ENCODE measurements at regions not wholly inside any gene's neighbourhood (a gene's known extent, or its start where the extent isn't known, plus 50 kb on each side); places are given as distances from the start of the nearest gene placed in this dataset.
"Not testable (repeated sequence)": the region's sequence is repeated elsewhere in the genome, so short reads cannot be mapped to it uniquely, and the experiment has no call there.

- not testable (repeated sequence) for H3K27ac ChIP-seq (ENCODE audit: low read length); DNase-seq; H4K20me1 ChIP-seq (ENCODE audit: insufficient read depth, low read depth, low read length); H3K4me2 ChIP-seq (ENCODE audit: low read depth, low read length, poor library complexity, severe bottlenecking); H3K4me1 ChIP-seq (ENCODE audit: low read length); H2AFZ ChIP-seq (ENCODE audit: low read length); H3K27me3 ChIP-seq (ENCODE audit: low read length); H3K9me2 ChIP-seq (replicated peaks; ENCODE audit: insufficient read depth, low read length); H3K9me3 ChIP-seq (ENCODE audit: low read length); H3K79me2 ChIP-seq (ENCODE audit: low read length); H3K4me3 ChIP-seq (ENCODE audit: low read length); H3K9ac ChIP-seq (ENCODE audit: low read length); H3K36me3 ChIP-seq (ENCODE audit: insufficient read depth, low read length)
These were observed 68.0 kb upstream of the PPP1R26 start for GRCh38 chr9:135411605-135412004.

- not testable (repeated sequence) for H3K4me3 ChIP-seq (ENCODE audit: low read length); H3K9ac ChIP-seq (ENCODE audit: low read length); H3K4me1 ChIP-seq (ENCODE audit: low read length); H3K27ac ChIP-seq (ENCODE audit: low read length); H3K27me3 ChIP-seq (ENCODE audit: low read length); H2AFZ ChIP-seq (ENCODE audit: low read length); H3K4me2 ChIP-seq (ENCODE audit: low read depth, low read length, poor library complexity, severe bottlenecking); H3K9me2 ChIP-seq (replicated peaks; ENCODE audit: insufficient read depth, low read length); H3K9me3 ChIP-seq (ENCODE audit: low read length); H3K36me3 ChIP-seq (ENCODE audit: insufficient read depth, low read length); H3K79me2 ChIP-seq (ENCODE audit: low read length); H4K20me1 ChIP-seq (ENCODE audit: insufficient read depth, low read depth, low read length)
- peak; percentile 88 for DNase-seq
These were observed 67.1 kb upstream of the PPP1R26 start for GRCh38 chr9:135412315-135413085.

GRCh38 chr9:135413086-135413375 lies 66.6 kb upstream of the PPP1R26 start:
- H3K9ac ChIP-seq (ENCODE audit: low read length), result no peak overlapping the region
- no peaks in the 10 kb centered on the region for H3K36me3 ChIP-seq (ENCODE audit: insufficient read depth, low read length)
- no peak overlapping the region for H3K4me3 ChIP-seq (ENCODE audit: low read length)
- H3K27ac ChIP-seq (ENCODE audit: low read length), result no peak overlapping the region
- H3K9me3 ChIP-seq (ENCODE audit: low read length), result no peaks in the 10 kb centered on the region
- no peaks in the 10 kb centered on the region for H4K20me1 ChIP-seq (ENCODE audit: insufficient read depth, low read depth, low read length)
- no peak overlapping the region for H3K4me2 ChIP-seq (ENCODE audit: low read depth, low read length, poor library complexity, severe bottlenecking)
- DNase-seq, result no peak
- no peaks in the 10 kb centered on the region for H3K9me2 ChIP-seq (replicated peaks; ENCODE audit: insufficient read depth, low read length)
- H3K27me3 ChIP-seq (ENCODE audit: low read length), result no peaks in the 10 kb centered on the region
- no peak overlapping the region for H2AFZ ChIP-seq (ENCODE audit: low read length)
- no peaks in the 10 kb centered on the region for H3K79me2 ChIP-seq (ENCODE audit: low read length)
- no peaks in the 10 kb centered on the region for H3K4me1 ChIP-seq (ENCODE audit: low read length)

GRCh38 chr9:135413461-135413860 lies 66.1 kb upstream of the PPP1R26 start:
- no peak overlapping the region for H2AFZ ChIP-seq (ENCODE audit: low read length)
- H3K9me3 ChIP-seq (ENCODE audit: low read length), result no peaks in the 10 kb centered on the region
- DNase-seq, result no peak
- no peaks in the 10 kb centered on the region for H4K20me1 ChIP-seq (ENCODE audit: insufficient read depth, low read depth, low read length)
- no peak overlapping the region for H3K27ac ChIP-seq (ENCODE audit: low read length)
- H3K4me1 ChIP-seq (ENCODE audit: low read length), result no peaks in the 10 kb centered on the region
- no peaks in the 10 kb centered on the region for H3K27me3 ChIP-seq (ENCODE audit: low read length)
- no peaks in the 10 kb centered on the region for H3K79me2 ChIP-seq (ENCODE audit: low read length)
- no peak overlapping the region for H3K4me3 ChIP-seq (ENCODE audit: low read length)
- no peak overlapping the region for H3K4me2 ChIP-seq (ENCODE audit: low read depth, low read length, poor library complexity, severe bottlenecking)
- H3K9me2 ChIP-seq (replicated peaks; ENCODE audit: insufficient read depth, low read length), result no peaks in the 10 kb centered on the region
- no peaks in the 10 kb centered on the region for H3K36me3 ChIP-seq (ENCODE audit: insufficient read depth, low read length)
- no peak overlapping the region for H3K9ac ChIP-seq (ENCODE audit: low read length)

- no peak overlapping the region for H3K4me3 ChIP-seq (ENCODE audit: low read length)
- no peak overlapping the region for H3K4me2 ChIP-seq (ENCODE audit: low read depth, low read length, poor library complexity, severe bottlenecking)
- no peak overlapping the region for H3K27ac ChIP-seq (ENCODE audit: low read length)
- no peaks in the 10 kb centered on the region for H3K9me3 ChIP-seq (ENCODE audit: low read length)
- H2AFZ ChIP-seq (ENCODE audit: low read length), result no peak overlapping the region
- H3K9ac ChIP-seq (ENCODE audit: low read length), result no peak overlapping the region
- H3K36me3 ChIP-seq (ENCODE audit: insufficient read depth, low read length), result no peaks in the 10 kb centered on the region
- H4K20me1 ChIP-seq (ENCODE audit: insufficient read depth, low read depth, low read length), result no peaks in the 10 kb centered on the region
- H3K4me1 ChIP-seq (ENCODE audit: low read length), result no peaks in the 10 kb centered on the region
- DNase-seq, result no peak
- H3K9me2 ChIP-seq (replicated peaks; ENCODE audit: insufficient read depth, low read length), result no peaks in the 10 kb centered on the region
- H3K79me2 ChIP-seq (ENCODE audit: low read length), result no peaks in the 10 kb centered on the region
- H3K27me3 ChIP-seq (ENCODE audit: low read length), result no peaks in the 10 kb centered on the region
These were observed 65.3 kb upstream of the PPP1R26 start for GRCh38 chr9:135414293-135414692.

GRCh38 chr9:135415586-135415985 lies 64.0 kb upstream of the PPP1R26 start:
- Histone ChIP-seq H3K4me3 (ENCODE audit: low read length) (no peak overlapping the region), H3K9ac (ENCODE audit: low read length) (no peak overlapping the region), H3K4me2 (ENCODE audit: low read depth, low read length, poor library complexity, severe bottlenecking) (no peak overlapping the region), H3K27ac (ENCODE audit: low read length) (no peak overlapping the region), H3K27me3 (ENCODE audit: low read length) (no peaks in the 10 kb centered on the region), H4K20me1 (ENCODE audit: insufficient read depth, low read depth, low read length) (no peaks in the 10 kb centered on the region), H3K9me3 (ENCODE audit: low read length) (no peaks in the 10 kb centered on the region), H3K9me2 (replicated peaks; ENCODE audit: insufficient read depth, low read length) (no peaks in the 10 kb centered on the region), H3K79me2 (ENCODE audit: low read length) (no peaks in the 10 kb centered on the region), H3K4me1 (ENCODE audit: low read length) (no peaks in the 10 kb centered on the region), H2AFZ (ENCODE audit: low read length) (no peak overlapping the region), H3K36me3 (ENCODE audit: insufficient read depth, low read length) (no peaks in the 10 kb centered on the region)
- no peak for DNase-seq

- Histone ChIP-seq H3K9me3 (ENCODE audit: low read length) (no peaks in the 10 kb centered on the region), H3K9ac (ENCODE audit: low read length) (no peak overlapping the region), H3K27ac (ENCODE audit: low read length) (no peak overlapping the region), H3K79me2 (ENCODE audit: low read length) (no peaks in the 10 kb centered on the region), H4K20me1 (ENCODE audit: insufficient read depth, low read depth, low read length) (no peaks in the 10 kb centered on the region), H2AFZ (ENCODE audit: low read length) (no peak overlapping the region), H3K36me3 (ENCODE audit: insufficient read depth, low read length) (no peaks in the 10 kb centered on the region), H3K4me2 (ENCODE audit: low read depth, low read length, poor library complexity, severe bottlenecking) (no peak overlapping the region), H3K9me2 (replicated peaks; ENCODE audit: insufficient read depth, low read length) (no peaks in the 10 kb centered on the region), H3K4me3 (ENCODE audit: low read length) (no peak overlapping the region), H3K4me1 (ENCODE audit: low read length) (no peaks in the 10 kb centered on the region), H3K27me3 (ENCODE audit: low read length) (no peaks in the 10 kb centered on the region)
- DNase-seq, result no peak
These were observed 62.8 kb upstream of the PPP1R26 start for GRCh38 chr9:135416664-135417290.

- Histone ChIP-seq H3K27me3 (ENCODE audit: low read length) (no peaks in the 10 kb centered on the region), H4K20me1 (ENCODE audit: insufficient read depth, low read depth, low read length) (no peaks in the 10 kb centered on the region), H3K4me2 (ENCODE audit: low read depth, low read length, poor library complexity, severe bottlenecking) (no peak overlapping the region), H3K4me1 (ENCODE audit: low read length) (no peaks in the 10 kb centered on the region), H3K9me3 (ENCODE audit: low read length) (no peaks in the 10 kb centered on the region), H2AFZ (ENCODE audit: low read length) (no peak overlapping the region), H3K36me3 (ENCODE audit: insufficient read depth, low read length) (no peaks in the 10 kb centered on the region), H3K9me2 (replicated peaks; ENCODE audit: insufficient read depth, low read length) (no peaks in the 10 kb centered on the region), H3K9ac (ENCODE audit: low read length) (no peak overlapping the region), H3K79me2 (ENCODE audit: low read length) (no peaks in the 10 kb centered on the region), H3K27ac (ENCODE audit: low read length) (no peak overlapping the region), H3K4me3 (ENCODE audit: low read length) (no peak overlapping the region)
- DNase-seq, result no peak
These were observed 61.4 kb upstream of the PPP1R26 start for GRCh38 chr9:135418161-135418560.

Measured in Karpas-422 (cell line).